GM18951 (cell line): ENCODE measurements at regions not wholly inside any gene's neighbourhood (a gene's known extent, or its start where the extent isn't known, plus 50 kb on each side); places are given as distances from the start of the nearest gene placed in this dataset.

ENCODE experiments used
- POLR2A ChIP-seq: IDR thresholded peaks from 4 replicates; pipeline ENCODE4 v1.6.1; 2011; ENCODE audit warnings: mild to moderate bottlenecking; ENCODE audit not compliant: insufficient read length, insufficient read depth; ENCODE audit errors: extremely low read depth
- in situ Hi-C: fragments of 300-500 bp; cut with MboI; formaldehyde crosslinking; loops from one replicate; pipeline ENCODE4 v1.12.0; 2022; ENCODE audit warnings: low sequenced_read_pairs, mixed read lengths, inconsistent platforms; ENCODE audit not compliant: unreplicated experiment

GRCh38 chr7:46215987-46216567 is 295.0 kb upstream of the IGFBP3 start:
- TF ChIP-seq POLR2A: no peak
- in situ Hi-C loops: no loop called here

DNA sequence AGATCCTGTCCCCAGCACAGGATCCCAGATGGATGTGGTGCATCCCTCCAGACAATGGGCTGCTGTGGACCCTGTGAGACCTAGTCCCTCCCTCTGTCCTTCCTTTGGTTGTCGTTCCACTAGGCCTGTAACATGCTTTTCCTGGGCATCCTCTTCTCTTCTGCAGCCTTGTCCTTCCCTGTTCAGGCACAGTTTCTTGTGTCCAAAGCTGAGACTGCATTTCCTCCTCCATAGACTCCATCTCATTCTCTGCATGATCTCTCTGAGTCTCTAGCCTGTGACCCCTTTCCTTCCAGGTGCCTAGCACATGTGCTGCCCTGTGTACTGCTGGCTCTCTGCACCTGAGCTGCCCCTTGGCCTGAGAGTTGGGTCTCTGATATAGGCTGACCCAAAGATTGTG is 293.5 kb upstream of the IGFBP3 start:
- in situ Hi-C loops: no loop called here
- TF ChIP-seq POLR2A: no peak

DNA sequence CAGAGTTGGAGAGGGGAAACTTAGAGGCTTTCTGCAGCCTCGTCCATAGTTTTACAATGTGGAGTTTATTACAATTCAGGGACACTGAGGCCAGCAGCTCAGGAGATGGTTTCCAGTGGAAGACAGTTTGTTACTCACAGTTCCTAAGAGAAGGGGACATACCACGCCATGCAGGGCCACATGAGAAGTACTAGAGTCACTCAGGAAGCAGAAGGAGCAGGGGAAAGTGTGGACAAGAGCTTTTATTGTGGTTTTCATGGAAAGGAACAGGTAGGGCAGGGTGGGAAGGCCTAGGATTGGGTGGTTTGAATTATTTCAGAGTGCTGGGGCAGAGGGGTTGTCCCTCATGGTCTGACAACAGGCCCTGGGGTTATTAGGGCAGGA is 292.1 kb upstream of the IGFBP3 start:
- in situ Hi-C loops: no loop called here

GRCh38 chr7:46212425-46213153 is 291.5 kb upstream of the IGFBP3 start:
- no peak for TF ChIP-seq POLR2A
- in situ Hi-C loops: no loop called here

More for the DNA sequence above, 292.1 kb upstream of the IGFBP3 start:
- no peak for TF ChIP-seq POLR2A

DNA sequence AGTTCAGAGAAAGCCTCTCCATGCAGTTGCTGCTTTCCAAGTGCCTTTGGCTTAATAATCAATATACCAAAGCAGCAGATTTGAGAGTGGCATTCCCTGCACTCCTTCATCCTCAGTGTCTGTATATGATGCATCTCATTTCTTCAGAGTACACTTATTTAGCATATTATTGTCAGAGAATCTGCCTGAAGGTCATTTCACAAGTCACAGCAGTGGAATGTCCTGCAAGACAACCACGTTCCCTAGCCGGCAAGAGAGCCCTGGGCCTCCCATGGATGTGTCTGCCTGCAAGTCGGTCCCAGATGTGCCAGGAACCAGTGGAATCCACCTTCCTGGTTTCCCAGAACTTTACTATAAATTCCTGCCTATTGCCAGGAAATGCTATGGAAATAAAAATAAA is 289.4 kb upstream of the IGFBP3 start:
- in situ Hi-C loops: no loop called here
- no peak for TF ChIP-seq POLR2A

DNA sequence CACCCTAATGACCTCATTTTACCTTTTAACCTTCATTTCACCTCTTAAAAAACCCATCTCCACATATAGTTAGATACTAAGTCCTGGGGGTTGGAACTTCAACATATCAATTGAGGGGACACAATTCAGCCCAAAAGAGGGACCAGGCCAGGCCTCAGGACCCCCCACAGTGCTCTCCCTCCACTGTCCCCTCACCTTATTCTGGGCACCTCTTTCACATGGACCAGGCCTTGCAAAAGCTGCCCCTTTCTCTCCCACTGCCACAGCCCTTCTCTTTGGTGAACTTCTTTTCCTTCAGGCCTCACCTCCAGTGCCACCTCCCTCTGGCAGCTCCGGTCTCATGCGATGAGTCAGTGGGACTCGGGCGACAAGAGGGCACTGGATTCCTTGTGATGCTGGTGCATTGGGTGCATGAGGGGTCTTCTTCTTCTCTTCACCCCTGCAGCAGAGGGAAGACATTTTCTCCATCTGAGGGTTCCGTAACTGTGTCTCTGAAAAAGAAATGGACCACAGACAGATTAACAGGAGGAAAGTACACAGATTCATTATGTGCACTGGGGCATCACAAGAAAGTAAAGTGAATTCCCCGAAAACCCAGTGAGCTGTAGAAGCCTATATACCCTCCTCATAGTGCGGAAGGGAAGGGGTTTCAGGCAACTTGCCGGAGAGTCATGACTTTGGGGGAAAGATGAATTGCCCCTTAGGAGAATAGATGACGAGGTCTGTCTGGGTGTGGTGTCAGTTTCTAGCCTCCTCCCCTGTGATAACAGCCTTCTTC is 288.7 kb upstream of the IGFBP3 start:
- in situ Hi-C loops: no loop called here
- no peak for TF ChIP-seq POLR2A

GRCh38 chr7:46208635-46209525 is 287.8 kb upstream of the IGFBP3 start:
- in situ Hi-C loops: no loop called here
- no peak for TF ChIP-seq POLR2A

DNA sequence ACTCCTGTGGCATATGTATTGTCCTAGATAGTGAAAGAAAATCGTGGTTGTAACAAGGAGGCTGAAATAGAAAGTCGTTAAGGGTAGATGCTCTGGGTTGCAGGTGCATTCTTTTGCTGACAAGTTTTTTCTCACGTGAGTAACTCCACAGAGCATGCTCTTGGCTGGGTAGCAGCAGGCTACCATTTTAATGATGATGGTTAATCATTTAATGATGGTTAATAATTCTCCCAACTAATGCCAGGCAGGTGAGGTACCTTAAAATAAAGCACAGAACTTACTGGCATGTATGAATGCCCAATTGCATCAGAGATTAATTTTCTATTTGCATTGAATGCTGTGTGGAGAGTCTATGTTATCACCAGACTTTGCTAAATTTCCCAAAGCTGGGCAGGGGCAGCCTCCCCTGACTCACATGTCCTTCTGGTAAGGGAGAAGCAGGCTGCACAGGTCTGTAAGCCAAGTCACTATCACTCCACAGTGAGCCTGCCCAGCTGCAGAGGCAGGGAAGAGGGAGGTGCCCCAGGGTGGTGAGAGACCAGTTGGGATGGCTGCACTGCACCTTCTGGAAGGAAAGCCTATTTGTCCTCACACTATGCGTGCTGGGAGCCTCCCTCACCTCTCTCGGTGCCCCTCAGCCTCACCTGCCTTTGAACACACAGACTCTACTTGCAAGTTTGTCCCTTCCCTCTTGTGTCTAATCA is 287.0 kb upstream of the IGFBP3 start:
- in situ Hi-C loops: no loop called here
- no peak for TF ChIP-seq POLR2A

DNA sequence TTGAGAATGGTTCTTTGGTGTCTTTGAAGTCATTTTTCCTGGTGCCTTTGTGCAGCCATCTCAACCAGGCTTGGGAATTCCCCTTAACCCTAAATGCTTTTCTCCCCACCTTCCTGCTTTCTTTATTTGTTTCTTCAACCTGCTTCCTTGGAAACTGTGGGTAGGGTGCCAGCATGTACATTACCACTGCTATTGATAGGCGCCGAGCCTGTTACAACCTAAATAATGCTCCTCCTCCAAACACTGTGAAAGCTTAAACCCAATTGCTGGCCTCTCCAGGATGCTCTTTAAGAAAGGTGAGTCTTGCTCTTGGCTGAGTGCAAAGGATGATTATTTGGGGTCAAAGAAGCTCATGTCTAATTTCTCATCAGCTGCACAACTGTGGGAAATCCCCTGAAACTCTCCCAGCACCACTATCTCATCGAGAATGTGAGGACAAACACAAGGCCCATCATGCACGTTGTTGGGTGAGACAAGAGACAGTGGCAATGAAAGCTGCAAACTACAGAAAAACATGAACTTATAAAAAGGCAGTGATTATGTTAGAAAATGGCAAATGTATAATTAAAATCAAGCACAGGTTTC is 285.5 kb upstream of the IGFBP3 start:
- in situ Hi-C loops: no loop called here
- TF ChIP-seq POLR2A: no peak

DNA sequence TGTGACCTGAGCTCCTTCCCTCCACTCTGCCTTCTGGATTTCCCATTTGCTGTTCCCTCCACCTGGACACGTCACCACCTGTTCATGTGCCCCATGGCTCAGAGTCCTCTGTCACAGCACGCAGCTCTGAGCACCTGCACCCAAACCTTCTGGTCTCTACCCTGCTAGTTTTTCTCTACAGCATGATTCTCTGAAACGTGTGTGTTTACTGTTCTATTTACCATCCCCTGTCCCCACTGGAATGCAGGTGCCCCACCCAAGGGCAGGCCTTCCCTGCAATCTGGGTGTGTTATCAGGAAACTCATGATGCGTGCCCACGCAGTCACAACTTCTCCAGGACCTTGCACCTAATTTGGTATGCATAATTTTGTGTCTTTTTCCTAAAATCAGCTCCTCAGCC is 284.4 kb upstream of the IGFBP3 start:
- no peak for TF ChIP-seq POLR2A
- in situ Hi-C loops: no loop called here

DNA sequence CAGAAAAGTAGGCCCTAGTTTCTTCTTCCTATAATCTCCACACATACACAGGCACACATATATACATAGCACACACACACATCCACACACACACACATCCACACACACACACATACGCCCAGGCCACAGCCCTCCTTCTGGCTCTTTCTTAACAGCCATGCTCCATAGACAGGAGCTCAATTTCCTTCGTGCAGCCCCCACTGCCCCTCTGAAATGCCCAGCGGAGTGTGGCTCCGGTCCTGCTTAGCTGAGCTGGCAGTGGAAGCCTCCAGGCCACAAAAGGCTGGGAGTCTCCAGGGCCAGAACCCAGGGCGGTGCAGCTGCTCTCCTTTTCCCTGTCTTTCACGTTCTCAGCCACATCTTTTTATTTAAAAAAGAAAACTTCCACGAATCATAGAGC is 282.9 kb upstream of the IGFBP3 start:
- TF ChIP-seq POLR2A: no peak
- in situ Hi-C loops: no loop called here

DNA sequence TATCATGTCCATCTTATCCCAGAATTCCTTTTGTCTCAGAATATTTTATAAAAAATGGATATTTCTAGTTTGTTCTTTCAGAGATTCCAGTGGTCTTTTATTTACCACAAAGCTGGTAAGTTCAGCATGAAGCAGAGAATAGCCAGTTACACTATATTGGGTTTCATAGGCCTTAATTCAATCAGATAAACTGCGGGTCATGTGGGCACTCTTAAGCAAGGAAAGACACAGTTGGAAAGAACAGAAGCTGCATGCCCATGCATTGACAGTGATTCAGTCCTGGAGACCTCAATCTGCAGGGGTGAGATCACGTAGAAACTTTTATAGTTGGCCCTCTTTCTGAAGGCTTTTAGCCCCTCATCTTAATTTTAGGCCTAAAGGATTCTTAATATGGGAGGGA is 281.3 kb upstream of the IGFBP3 start:
- TF ChIP-seq POLR2A: no peak
- in situ Hi-C loops: no loop called here

DNA sequence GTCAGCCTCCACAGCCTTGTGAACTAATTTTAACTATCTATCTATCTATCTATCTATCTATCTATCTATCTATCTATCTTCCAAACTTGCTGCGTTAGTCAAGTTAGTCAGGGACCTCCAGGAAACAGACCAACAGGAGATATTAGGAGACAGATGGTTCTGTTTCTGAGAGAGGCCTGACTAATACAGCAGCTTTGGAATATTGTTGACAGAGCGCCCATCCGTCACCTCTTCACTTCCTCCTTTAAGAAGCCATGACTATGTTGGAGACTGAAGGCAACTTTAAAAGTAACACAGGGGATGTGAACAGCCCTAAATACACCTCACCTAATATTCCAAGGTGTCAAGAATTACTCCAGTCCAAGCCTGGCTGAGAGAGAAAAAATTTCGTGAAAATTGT is 280.9 kb upstream of the IGFBP3 start:
- TF ChIP-seq POLR2A: no peak
- in situ Hi-C loops: no loop called here

- TF ChIP-seq POLR2A: no peak
- in situ Hi-C loops: no loop called here
Observed at GRCh38 chr7:46198701-46199100, 277.6 kb upstream of the IGFBP3 start.
